Bronchial epithelial cell (primary cell): ENCODE measurements at regions not wholly inside any gene's neighbourhood (a gene's known extent, or its start where the extent isn't known, plus 50 kb on each side); places are given as distances from the start of the nearest gene placed in this dataset.

Experiments
- DNase-seq: peaks from one replicate; pipeline ENCODE4 v3.0.0-alpha.2; 2010; ENCODE audit warnings: low read depth
- FAIRE-seq: peaks from 2 replicates; lab custom pipeline; 2011; peaks lifted over from hg19 to GRCh38; lab: Jason Lieb, UNC
- H3K27me3 ChIP-seq: 2 replicates; pipeline ENCODE4 v1.5.1; 2011; ENCODE audit warnings: low read length; ENCODE audit not compliant: control insufficient read depth, insufficient read depth
- H3K36me3 ChIP-seq: 2 replicates; pipeline ENCODE4 v1.5.1; 2011; ENCODE audit warnings: low read length; ENCODE audit not compliant: control insufficient read depth, insufficient read depth
- H3K4me3 ChIP-seq: 2 replicates; pipeline ENCODE4 v1.5.1; 2011; ENCODE audit warnings: mild to moderate bottlenecking, low read depth, low read length, control low read depth
- CTCF ChIP-seq: IDR thresholded peaks from 2 replicates; pipeline ENCODE4 v1.5.1; 2011; ENCODE audit warnings: mild to moderate bottlenecking, moderate library complexity, low read length, control low read depth, inconsistent platforms; ENCODE audit not compliant: insufficient read depth, severe bottlenecking

DNA sequence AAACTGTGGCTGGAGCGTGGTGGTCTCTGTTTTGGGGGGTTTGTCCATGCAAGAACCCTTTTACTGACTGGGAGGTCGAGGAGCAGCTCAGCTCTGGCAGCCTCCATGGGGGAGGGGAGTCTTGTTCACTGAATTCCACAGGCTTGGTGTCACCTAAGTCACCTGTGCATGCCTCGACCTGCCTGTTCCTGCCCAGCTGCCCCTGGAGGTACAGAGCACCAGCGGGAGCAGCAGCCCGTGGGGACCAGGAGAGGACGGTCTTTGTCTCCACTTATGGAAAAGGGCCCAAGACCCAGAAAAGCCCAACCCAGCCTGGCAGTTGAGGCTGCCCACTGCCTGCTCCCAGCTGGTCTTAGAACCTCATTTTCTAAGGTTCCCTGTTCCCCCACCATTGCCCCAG is 168.7 kb upstream of the AGAP1 start:
- peak; percentile 52 for DNase-seq
- Histone ChIP-seq H3K4me3 (no peak overlapping the region), H3K27me3 (no peaks in the 10 kb centered on the region), H3K36me3 (no peaks in the 10 kb centered on the region)
- FAIRE-seq, result no peak
- TF ChIP-seq CTCF, result no peak

GRCh38 chr2:235328991-235329390 is 164.9 kb upstream of the AGAP1 start:
- FAIRE-seq, result no peak
- no peak for DNase-seq

DNA sequence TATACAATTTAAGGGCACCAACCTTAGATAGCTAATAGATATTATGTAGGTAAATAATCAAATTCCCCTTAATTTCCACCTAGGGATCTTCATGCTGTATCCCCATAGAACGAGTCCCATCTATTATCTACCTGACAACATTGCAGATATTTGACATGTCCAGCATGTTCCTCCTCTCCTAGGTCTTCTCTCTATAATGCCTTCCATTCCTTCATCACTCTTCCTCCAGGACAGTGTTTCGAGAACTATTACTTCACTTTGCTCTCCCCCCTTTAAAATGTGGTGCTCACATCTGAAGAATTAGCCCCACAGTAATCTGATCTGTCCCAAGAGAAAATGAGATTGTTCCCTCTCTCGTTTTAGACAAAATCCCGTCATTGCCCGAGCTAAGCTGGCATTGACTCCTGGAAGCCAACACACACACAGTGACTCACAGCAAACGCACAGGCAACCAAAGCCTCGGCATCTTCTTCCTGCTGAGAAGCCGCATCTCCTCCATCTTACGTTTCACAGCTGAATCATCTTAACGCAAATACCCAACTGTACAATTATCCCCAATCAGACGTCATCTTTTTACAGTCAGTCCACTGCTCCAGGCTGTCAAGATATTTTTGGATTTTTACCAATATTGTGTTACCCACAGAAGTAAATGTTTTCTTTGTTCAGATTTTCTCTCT is 162.9 kb upstream of the AGAP1 start:
- peak; percentile 64 for FAIRE-seq
- Histone ChIP-seq H3K27me3 (no peaks in the 10 kb centered on the region), H3K4me3 (no peak overlapping the region), H3K36me3 (no peaks in the 10 kb centered on the region)
- DNase-seq, result peak; percentile 97
- no peak for TF ChIP-seq CTCF

More at GRCh38 chr2:235328991-235329390, 164.9 kb upstream of the AGAP1 start:
- H3K36me3 ChIP-seq, result no peaks in the 10 kb centered on the region
- no peak overlapping the region for H3K4me3 ChIP-seq
- TF ChIP-seq CTCF, result no peak
- no peaks in the 10 kb centered on the region for H3K27me3 ChIP-seq

- DNase-seq, result no peak
- no peaks in the 10 kb centered on the region for H3K36me3 ChIP-seq
- H3K4me3 ChIP-seq, result no peak overlapping the region
- TF ChIP-seq CTCF, result no peak
- H3K27me3 ChIP-seq, result peaks cover under 1% of the 10 kb centered on the region
- FAIRE-seq, result no peak
Measured at GRCh38 chr2:235332240-235332890, 161.5 kb upstream of the AGAP1 start.

DNA sequence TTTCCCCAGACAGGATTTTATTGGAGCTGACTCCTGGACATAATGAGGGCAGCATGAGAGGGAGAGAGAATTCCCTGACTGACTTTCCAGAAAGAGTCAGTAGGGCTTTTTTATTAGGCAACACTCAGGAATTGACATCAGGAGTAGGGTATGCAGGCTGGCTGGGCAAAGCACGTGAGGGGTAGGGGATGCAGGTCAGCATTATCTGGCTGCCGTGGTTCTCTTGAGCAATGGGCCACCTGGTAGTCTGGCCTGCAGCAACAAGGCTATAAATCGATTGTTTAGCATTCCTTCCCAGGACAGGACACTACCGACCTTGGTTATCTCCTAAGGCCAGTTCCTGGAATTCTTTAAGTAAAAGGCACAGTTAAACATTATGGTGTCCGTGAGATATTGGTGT is 160.8 kb upstream of the AGAP1 start:
- DNase-seq, result no peak
- Histone ChIP-seq H3K27me3 (peaks cover 4% of the 10 kb centered on the region), H3K4me3 (no peak overlapping the region), H3K36me3 (no peaks in the 10 kb centered on the region)
- no peak for FAIRE-seq
- no peak for TF ChIP-seq CTCF
